A549 (cell line): ENCODE measurements at regions not wholly inside any gene's neighbourhood (a gene's known extent, or its start where the extent isn't known, plus 50 kb on each side); places are given as distances from the start of the nearest gene placed in this dataset.

Experiments
- CEBPB ChIP-seq, 2 experiments: fragments of >200 bp in 1 of 2; sonication (Bioruptor Twin) in 1 of 2; formaldehyde crosslinking in 1 of 2; IDR thresholded peaks; 2 replicates each; pipeline ENCODE4 v1.6.1; 2012 to 2016
- CTCF ChIP-seq: fragments of >200 bp; sonication (Bioruptor Twin); formaldehyde crosslinking; IDR thresholded peaks from 3 replicates; pipeline ENCODE4 v1.5.1; 2016
- E2F6 ChIP-seq: IDR thresholded peaks from 2 replicates; pipeline ENCODE4 v1.6.1; 2012; ENCODE audit warnings: low read depth, borderline replicate concordance
- MAZ ChIP-seq: fragments of 150-350 bp; IDR thresholded peaks from 2 replicates; pipeline ENCODE4 v1.6.1; 2014; ENCODE audit warnings: antibody characterized with exemption, low read depth, low read length, borderline replicate concordance
- MYC ChIP-seq: IDR thresholded peaks from 2 replicates; pipeline ENCODE4 v1.6.1; 2012; ENCODE audit warnings: mild to moderate bottlenecking, inconsistent platforms, low read length, improper control_type of control experiment, borderline replicate concordance
- NFE2L2 ChIP-seq: fragments of 150-350 bp; conservative IDR thresholded peaks from 2 replicates; pipeline ENCODE4 v1.6.1; 2014; ENCODE audit warnings: low read length
- PHF8 ChIP-seq: fragments of 200-600 bp; sonication (generic); IDR thresholded peaks from 2 replicates; pipeline ENCODE4 v1.6.1; 2016; ENCODE audit warnings: low read depth, mild to moderate bottlenecking, antibody characterized with exemption, moderate library complexity, borderline replicate concordance
- POLR2A ChIP-seq: IDR thresholded peaks from 2 replicates; pipeline ENCODE4 v1.6.1; 2012; ENCODE audit warnings: mild to moderate bottlenecking, low read length
- RAD21 ChIP-seq, 2 experiments: fragments of >200 bp in 1 of 2; sonication (Bioruptor Twin) in 1 of 2; formaldehyde crosslinking in 1 of 2; IDR thresholded peaks in 1 of 2; conservative IDR thresholded peaks in 1 of 2; 2 replicates in 1 of 2; 3 replicates in 1 of 2; pipeline ENCODE4 v1.6.1; 2012 to 2018; ENCODE audit warnings: inconsistent platforms in 1 of 2
- REST ChIP-seq: fragments of 200-600 bp; sonication (generic); IDR thresholded peaks from 2 replicates; pipeline ENCODE4 v1.6.1; 2016; ENCODE audit warnings: antibody characterized with exemption, mild to moderate bottlenecking, moderate library complexity
- RFX5 ChIP-seq: fragments of 450-650 bp; IDR thresholded peaks from 2 replicates; pipeline ENCODE4 v1.7.1; 2014; ENCODE audit warnings: antibody characterized with exemption, mild to moderate bottlenecking, moderate library complexity
- SMC3 ChIP-seq: fragments of >200 bp; sonication (Bioruptor Twin); formaldehyde crosslinking; IDR thresholded peaks from 3 replicates; pipeline ENCODE4 v1.6.1; 2018; ENCODE audit warnings: inconsistent platforms
- SREBF2 ChIP-seq: fragments of 450-650 bp; IDR thresholded peaks from 2 replicates; pipeline ENCODE4 v1.6.1; 2014; ENCODE audit warnings: mild to moderate bottlenecking, moderate library complexity
- ZFP36 ChIP-seq: fragments of 450-650 bp; IDR thresholded peaks from 2 replicates; pipeline ENCODE4 v1.6.1; 2014; ENCODE audit warnings: borderline replicate concordance; ENCODE audit not compliant: partially characterized antibody

- TF ChIP-seq CTCF (no peak), POLR2A (no peak), RAD21 (conservative IDR thresholded peaks at IDR 0.05 in 1 of 2, IDR thresholded peaks at IDR 0.05 in 1 of 2) (no peak), RFX5 (no peak), NFE2L2 (no peak), SREBF2 (no peak), ZFP36 (no peak), MAZ (no peak), REST (no peak), CEBPB (IDR thresholded peaks at IDR 0.05) (no peak), PHF8 (no peak), MYC (no peak), E2F6 (no peak), SMC3 (no peak)
Measured at GRCh38 chrX:9343971-9344370, 120.9 kb upstream of the TBL1X start.
